ENCODE measurements at regions not wholly inside any gene's neighbourhood (a gene's known extent, or its start where the extent isn't known, plus 50 kb on each side); places are given as distances from the start of the nearest gene placed in this dataset.

GRCh38 chr4:120525106-120525505 is 397.4 kb downstream of the PRDM5 start:
- no peak for DNase-seq (ENCODE audit: low read depth in 2 of 2)

- DNase-seq (ENCODE audit: low read depth in 2 of 2), result no peak
Observed at GRCh38 chr4:120524237-120524636, 398.3 kb downstream of the PRDM5 start.

- DNase-seq (ENCODE audit: low read depth in 2 of 2), result no peak
Observed at GRCh38 chr4:120520761-120521160, 401.8 kb downstream of the PRDM5 start.

GRCh38 chr4:120517966-120518365 is 404.6 kb downstream of the PRDM5 start:
- DNase-seq (ENCODE audit: low read depth in 2 of 2), result no peak

- DNase-seq (ENCODE audit: low read depth in 2 of 2), result no peak
Observed at GRCh38 chr4:120509719-120510118, 412.8 kb downstream of the PRDM5 start.

- no peak for DNase-seq (ENCODE audit: low read depth in 2 of 2)
Observed at GRCh38 chr4:120509222-120509621, 413.3 kb downstream of the PRDM5 start.

- no peak for DNase-seq (ENCODE audit: low read depth in 2 of 2)
Observed at GRCh38 chr4:120508036-120508435, 414.5 kb downstream of the PRDM5 start.

GRCh38 chr4:120506536-120506935 is 416.0 kb downstream of the PRDM5 start:
- no peak for DNase-seq (ENCODE audit: low read depth in 2 of 2)

GRCh38 chr4:120498678-120499077 is 423.8 kb downstream of the PRDM5 start:
- DNase-seq (ENCODE audit: low read depth in 2 of 2), result no peak

- DNase-seq (ENCODE audit: low read depth in 2 of 2), result no peak
Observed at GRCh38 chr4:120491481-120491880, 424.8 kb upstream of the MAD2L1 start.

GRCh38 chr4:120481756-120482155 is 415.1 kb upstream of the MAD2L1 start:
- DNase-seq (ENCODE audit: low read depth in 2 of 2), result no peak

GRCh38 chr4:120472447-120473131 is 405.9 kb upstream of the MAD2L1 start:
- DNase-seq (ENCODE audit: low read depth in 2 of 2), result no peak

- DNase-seq (ENCODE audit: low read depth in 2 of 2), result no peak
Observed at GRCh38 chr4:120466429-120466828, 399.8 kb upstream of the MAD2L1 start.

GRCh38 chr4:120454788-120455187 is 388.1 kb upstream of the MAD2L1 start:
- no peak for DNase-seq (ENCODE audit: low read depth in 2 of 2)

- no peak for DNase-seq (ENCODE audit: low read depth in 2 of 2)
Observed at GRCh38 chr4:120452536-120452935, 385.9 kb upstream of the MAD2L1 start.

GRCh38 chr4:120452001-120452400 is 385.4 kb upstream of the MAD2L1 start:
- no peak for DNase-seq (ENCODE audit: low read depth in 2 of 2)

- DNase-seq (ENCODE audit: low read depth in 2 of 2), result no peak
Observed at GRCh38 chr4:120447774-120448173, 381.1 kb upstream of the MAD2L1 start.

- DNase-seq (ENCODE audit: low read depth in 2 of 2), result no peak
Observed at GRCh38 chr4:120446051-120446567, 379.5 kb upstream of the MAD2L1 start.

- no peak for DNase-seq (ENCODE audit: low read depth in 2 of 2)
Observed at GRCh38 chr4:120445186-120445585, 378.5 kb upstream of the MAD2L1 start.

- DNase-seq (ENCODE audit: low read depth in 2 of 2), result no peak
Observed at GRCh38 chr4:120443116-120443515, 376.5 kb upstream of the MAD2L1 start.

- no peak for DNase-seq (ENCODE audit: low read depth in 2 of 2)
Observed at GRCh38 chr4:120440730-120441129, 374.1 kb upstream of the MAD2L1 start.

- no peak for DNase-seq (ENCODE audit: low read depth in 2 of 2)
Observed at GRCh38 chr4:120435179-120435578, 368.5 kb upstream of the MAD2L1 start.

GRCh38 chr4:120434756-120435155 is 368.1 kb upstream of the MAD2L1 start:
- no peak for DNase-seq (ENCODE audit: low read depth in 2 of 2)

GRCh38 chr4:120432301-120432860 is 365.7 kb upstream of the MAD2L1 start:
- no peak for DNase-seq (ENCODE audit: low read depth in 2 of 2)
